Subcutaneous abdominal adipose tissue (tissue), 5 donors: ENCODE measurements at regions not wholly inside any gene's neighbourhood (a gene's known extent, or its start where the extent isn't known, plus 50 kb on each side); places are given as distances from the start of the nearest gene placed in this dataset.

Experiments
- H3K27ac ChIP-seq: one replicate; pipeline ENCODE4 v1.7.0; 2013; ENCODE audit warnings: low read depth, mild to moderate bottlenecking, inconsistent platforms, low read length, moderate library complexity
- H3K27me3 ChIP-seq, 5 donors: one replicate each; pipeline ENCODE4 v1.7.0; 2013; ENCODE audit warnings: low read length in 5 of 5, inconsistent platforms in 1 of 5; ENCODE audit not compliant: control insufficient read depth in 5 of 5, insufficient read depth in 4 of 5
- H3K36me3 ChIP-seq, 5 donors: one replicate each; pipeline ENCODE4 v1.7.0; 2013; ENCODE audit warnings: low read length in 5 of 5; ENCODE audit not compliant: control insufficient read depth in 5 of 5, insufficient read depth in 5 of 5
- H3K4me1 ChIP-seq, 5 donors: one replicate each; pipeline ENCODE4 v1.7.0; 2013; ENCODE audit warnings: low read length in 5 of 5, mild to moderate bottlenecking in 3 of 5, moderate library complexity in 1 of 5; ENCODE audit not compliant: control insufficient read depth in 5 of 5, insufficient read depth in 5 of 5
- H3K4me3 ChIP-seq, 5 donors: one replicate each; pipeline ENCODE4 v1.7.0; 2013; ENCODE audit warnings: low read length in 5 of 5, low read depth in 1 of 5
- H3K9ac ChIP-seq, 5 donors: one replicate each; pipeline ENCODE4 v1.7.0; 2013; ENCODE audit warnings: low read length in 5 of 5, mild to moderate bottlenecking in 4 of 5, moderate library complexity in 3 of 5
- H3K9me3 ChIP-seq, 5 donors: one replicate each; pipeline ENCODE4 v1.7.0; 2013; ENCODE audit warnings: low read length in 5 of 5; ENCODE audit not compliant: control insufficient read depth in 5 of 5
- donor health status: healthy.
- donor health status: healthy.
- donor health status: healthy.
- donor health status: healthy.
- donor health status: healthy.

DNA sequence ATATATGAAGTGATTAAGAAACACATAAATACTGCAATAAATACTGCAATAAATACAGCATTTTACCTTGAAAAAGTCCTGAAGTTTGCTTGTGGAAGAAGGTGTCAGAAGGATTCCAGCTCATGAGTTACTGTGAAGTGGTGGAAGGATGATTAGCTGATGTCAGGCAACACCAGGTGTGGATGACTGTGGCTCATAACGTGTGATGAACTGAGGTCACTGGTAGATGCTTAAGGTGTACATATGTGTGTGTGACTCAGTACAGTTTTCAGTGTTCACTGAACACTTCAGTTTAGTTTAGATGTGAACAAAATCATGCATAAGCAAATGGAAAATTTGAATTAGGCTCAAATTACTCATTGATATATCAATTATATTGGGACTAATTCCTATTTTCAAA, 1045.0 kb downstream of the NTRK3 start:
- no peak overlapping the region for H3K4me3 ChIP-seq
- H3K36me3 ChIP-seq = no peaks in the 10 kb centered on the region
- no peak overlapping the region for H3K9ac ChIP-seq
- no peaks in the 10 kb centered on the region for H3K27me3 ChIP-seq
- no peak overlapping the region for H3K27ac ChIP-seq
- H3K9me3 ChIP-seq = no peaks in the 10 kb centered on the region
- H3K4me1 ChIP-seq = no peaks in the 10 kb centered on the region

DNA sequence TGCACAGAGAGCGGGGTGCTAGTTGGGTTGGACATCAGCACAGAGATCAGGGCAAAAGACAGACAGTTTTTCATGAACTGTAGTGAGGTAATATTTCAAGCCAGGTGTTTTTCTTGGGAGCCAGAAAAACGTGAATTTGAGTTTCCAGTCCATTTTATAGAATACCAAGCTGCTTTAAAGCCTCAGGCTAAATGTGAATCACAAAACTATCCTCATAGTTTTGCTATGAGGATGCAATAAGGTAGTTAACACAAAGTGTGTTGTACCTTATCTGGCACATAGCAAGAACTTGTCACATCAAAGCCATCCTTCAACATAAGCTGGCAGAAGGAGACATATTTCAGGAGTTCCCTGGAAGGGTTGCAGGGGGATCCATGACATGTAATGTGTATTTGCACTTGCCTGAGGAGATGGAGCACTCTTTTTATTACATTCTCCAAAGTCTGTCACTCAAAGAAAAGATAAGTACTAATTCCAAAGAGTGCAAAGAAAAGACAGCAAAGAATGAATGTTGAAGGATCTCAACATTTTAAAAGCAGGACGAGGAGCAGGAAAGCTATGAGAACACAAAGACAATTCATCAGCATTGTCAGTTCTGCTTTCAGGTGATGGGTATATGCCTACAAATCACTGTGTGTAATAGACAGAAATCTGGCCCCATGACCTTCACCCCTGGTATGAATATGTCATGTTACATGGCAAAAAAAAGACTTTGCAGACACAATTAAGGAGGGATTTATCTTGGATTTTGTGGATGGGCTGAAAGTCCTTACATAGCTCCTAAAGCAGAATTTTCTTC, 1046.4 kb downstream of the NTRK3 start:
- Histone ChIP-seq H3K9me3 (no peaks in the 10 kb centered on the region), H3K9ac (no peak overlapping the region), H3K4me3 (no peak overlapping the region), H3K27ac (no peak overlapping the region), H3K36me3 (no peaks in the 10 kb centered on the region), H3K4me1 (no peaks in the 10 kb centered on the region), H3K27me3 (no peaks in the 10 kb centered on the region)

DNA sequence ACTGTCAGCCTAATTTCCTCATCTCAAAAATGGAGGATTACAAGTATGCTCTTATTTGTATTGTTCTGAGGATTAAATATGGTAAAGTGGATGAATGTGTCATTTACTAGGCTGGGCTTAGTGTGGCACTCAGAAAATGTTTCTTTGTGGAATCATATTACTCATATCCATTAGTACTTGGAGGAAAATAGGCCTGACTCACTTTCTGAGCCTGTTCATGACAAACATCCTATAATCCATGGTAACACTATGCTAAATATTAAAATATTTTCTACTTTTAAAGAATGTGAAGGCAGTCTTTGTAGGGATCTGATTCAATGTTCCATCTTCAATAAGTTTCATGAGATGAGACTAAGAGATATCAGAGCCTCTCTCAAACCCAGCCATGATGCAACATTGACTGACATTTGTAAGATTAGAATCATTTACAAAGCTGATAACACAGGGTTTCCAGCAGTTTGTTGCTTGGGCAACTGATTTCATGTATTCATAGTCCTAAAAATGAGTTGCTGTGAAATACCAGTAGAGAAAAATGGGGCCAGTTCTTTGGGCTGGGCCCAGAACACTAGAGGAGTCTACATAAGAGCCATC, 1048.5 kb downstream of the NTRK3 start:
- Histone ChIP-seq H3K4me1 (no peaks in the 10 kb centered on the region), H3K9ac (no peak overlapping the region), H3K27me3 (peaks cover 0 to 2% (median 0%) of the 10 kb centered on the region in 5 donors), H3K9me3 (no peaks in the 10 kb centered on the region), H3K27ac (no peak overlapping the region), H3K36me3 (no peaks in the 10 kb centered on the region), H3K4me3 (no peak overlapping the region)

DNA sequence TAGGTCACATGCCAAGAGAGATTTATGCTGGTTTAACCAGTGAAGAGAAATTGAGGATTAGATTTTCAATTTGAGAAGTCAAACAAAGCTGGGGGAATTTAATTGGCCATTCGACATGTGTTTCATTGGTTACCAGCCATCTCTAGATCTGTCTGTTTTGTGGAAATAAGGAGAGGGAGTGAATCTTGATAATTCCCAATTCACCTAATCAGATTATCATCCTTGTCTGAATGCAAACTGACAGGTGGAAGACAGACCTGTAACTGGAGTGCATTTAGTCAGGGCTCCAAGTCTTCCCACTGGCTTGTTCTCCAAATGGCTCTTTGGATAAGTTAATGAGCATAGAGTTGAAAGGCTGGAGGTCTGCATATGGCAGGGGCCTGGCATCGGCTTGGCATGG, 1049.3 kb downstream of the NTRK3 start:
- Histone ChIP-seq H3K9me3 (no peaks in the 10 kb centered on the region), H3K9ac (no peak overlapping the region), H3K4me1 (no peaks in the 10 kb centered on the region), H3K27me3 (peaks cover 0 to 2% (median 0%) of the 10 kb centered on the region in 5 donors), H3K4me3 (no peak overlapping the region), H3K27ac (no peak overlapping the region), H3K36me3 (no peaks in the 10 kb centered on the region)

DNA sequence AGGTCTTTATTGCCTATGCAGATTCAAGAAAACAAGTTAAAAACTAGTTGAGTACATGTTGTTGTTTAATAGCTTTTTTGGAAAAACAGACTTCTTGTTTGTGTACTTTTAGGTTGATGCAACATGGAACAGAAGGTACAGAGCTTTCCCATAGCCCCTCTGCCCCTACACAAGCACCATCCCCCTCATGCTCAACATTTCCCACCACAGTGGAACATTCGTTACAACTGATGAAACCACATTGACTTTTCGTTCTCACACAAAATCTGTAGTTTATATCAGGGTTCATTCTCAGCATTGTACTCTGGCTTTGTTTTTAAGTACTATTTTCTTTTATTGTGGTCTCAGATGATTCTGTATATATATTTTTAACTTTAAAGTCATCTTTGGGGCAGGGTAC, 1054.6 kb downstream of the NTRK3 start:
- Histone ChIP-seq H3K27me3 (peaks cover 0 to 2% (median 0%) of the 10 kb centered on the region in 5 donors), H3K4me1 (no peaks in the 10 kb centered on the region), H3K36me3 (no peaks in the 10 kb centered on the region), H3K4me3 (no peak overlapping the region), H3K9me3 (no peaks in the 10 kb centered on the region), H3K27ac (no peak overlapping the region), H3K9ac (no peak overlapping the region)

DNA sequence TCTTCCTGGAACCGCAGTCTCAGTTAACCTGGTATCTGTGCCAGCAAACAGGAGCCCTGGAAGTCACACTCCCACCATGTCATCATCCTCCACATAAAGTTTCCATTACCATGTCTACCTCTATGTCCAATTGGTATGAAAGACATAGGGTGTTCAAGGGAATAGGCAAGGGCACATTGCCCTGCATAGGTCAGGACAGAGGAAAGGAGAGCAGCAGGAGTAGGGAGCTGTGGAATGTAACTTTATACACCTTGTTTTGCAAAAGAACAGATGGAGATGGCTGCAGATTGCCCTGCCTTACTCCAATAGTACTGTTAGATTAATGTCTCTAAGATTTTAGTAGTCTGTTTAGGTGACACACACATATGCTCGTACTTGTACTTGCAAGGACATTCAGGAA, 1056.4 kb downstream of the NTRK3 start:
- Histone ChIP-seq H3K9me3 (peaks cover 0 to under 1% (median 0%) of the 10 kb centered on the region in 5 donors), H3K9ac (no peak overlapping the region), H3K4me1 (no peaks in the 10 kb centered on the region), H3K27me3 (peaks cover 0 to 2% (median 0%) of the 10 kb centered on the region in 5 donors), H3K27ac (no peak overlapping the region), H3K4me3 (no peak overlapping the region), H3K36me3 (no peaks in the 10 kb centered on the region)

DNA sequence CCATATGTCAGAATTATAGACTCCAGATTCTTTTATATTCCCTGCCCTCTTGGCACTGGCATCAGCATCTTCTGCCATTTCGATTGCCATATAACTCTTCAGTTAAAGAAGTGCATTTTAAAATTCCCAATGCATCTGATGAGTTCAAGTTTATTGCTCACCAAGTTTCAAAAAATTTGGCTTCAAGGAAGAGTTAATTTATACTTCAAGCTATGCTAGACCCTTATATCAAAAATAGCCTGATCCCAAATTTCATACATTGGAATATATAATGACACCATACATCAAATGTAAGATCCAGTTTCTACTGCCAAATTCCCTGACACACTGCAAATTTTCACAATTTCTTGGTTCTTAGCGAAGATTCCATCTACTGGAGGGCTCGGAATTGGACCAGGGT, 1058.6 kb downstream of the NTRK3 start:
- Histone ChIP-seq H3K36me3 (no peaks in the 10 kb centered on the region), H3K27me3 (no peaks in the 10 kb centered on the region), H3K27ac (no peak overlapping the region), H3K9ac (no peak overlapping the region), H3K4me1 (no peaks in the 10 kb centered on the region), H3K4me3 (no peak overlapping the region), H3K9me3 (peaks cover 0 to 4% (median 0%) of the 10 kb centered on the region in 5 donors)

DNA sequence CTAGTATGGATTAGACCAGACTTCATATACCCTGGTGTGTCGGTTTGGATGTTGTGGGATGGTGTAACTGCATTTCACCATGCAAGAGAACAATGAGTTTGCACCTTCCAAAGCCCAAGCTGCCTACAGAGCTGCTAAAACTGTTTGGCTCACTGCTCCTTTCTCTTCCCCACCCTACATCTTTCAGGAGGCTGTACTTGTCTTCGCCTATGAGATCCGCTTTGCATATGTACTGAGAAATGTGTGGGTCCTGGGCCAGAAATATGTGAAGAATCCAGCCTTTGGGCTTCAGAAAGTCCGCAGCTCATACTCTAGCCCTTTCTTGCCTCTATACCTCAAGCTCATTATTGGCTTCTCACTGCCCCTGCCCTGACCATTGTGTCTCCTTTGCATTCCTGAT, 1060.0 kb downstream of the NTRK3 start:
- no peaks in the 10 kb centered on the region for H3K4me1 ChIP-seq
- no peaks in the 10 kb centered on the region for H3K27me3 ChIP-seq
- H3K4me3 ChIP-seq = no peak overlapping the region
- no peaks in the 10 kb centered on the region for H3K36me3 ChIP-seq
- peaks cover 0 to 7% (median 0%) of the 10 kb centered on the region in 5 donors for H3K9me3 ChIP-seq
- no peak overlapping the region for H3K27ac ChIP-seq
- no peak overlapping the region for H3K9ac ChIP-seq

DNA sequence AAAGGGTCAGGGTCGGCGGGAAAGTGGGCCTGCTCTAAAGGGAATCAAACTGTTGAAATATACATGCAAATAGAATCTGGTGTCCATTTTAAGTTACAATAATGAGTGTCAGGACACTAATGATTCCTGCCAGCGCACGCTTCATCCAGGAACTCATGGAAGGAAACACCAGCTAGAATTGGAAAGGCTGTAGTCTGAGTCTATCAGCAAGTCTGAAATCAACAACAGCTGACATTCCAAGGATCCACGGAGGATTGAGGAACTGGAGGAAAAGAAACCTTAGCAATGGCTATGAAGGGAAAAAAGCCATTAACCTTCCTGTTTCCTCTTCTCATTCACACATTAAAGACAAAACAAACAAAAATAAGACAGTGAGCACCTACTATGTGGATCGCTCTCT, 1063.1 kb downstream of the NTRK3 start:
- Histone ChIP-seq H3K9ac (no peak overlapping the region), H3K27ac (no peak overlapping the region)

DNA sequence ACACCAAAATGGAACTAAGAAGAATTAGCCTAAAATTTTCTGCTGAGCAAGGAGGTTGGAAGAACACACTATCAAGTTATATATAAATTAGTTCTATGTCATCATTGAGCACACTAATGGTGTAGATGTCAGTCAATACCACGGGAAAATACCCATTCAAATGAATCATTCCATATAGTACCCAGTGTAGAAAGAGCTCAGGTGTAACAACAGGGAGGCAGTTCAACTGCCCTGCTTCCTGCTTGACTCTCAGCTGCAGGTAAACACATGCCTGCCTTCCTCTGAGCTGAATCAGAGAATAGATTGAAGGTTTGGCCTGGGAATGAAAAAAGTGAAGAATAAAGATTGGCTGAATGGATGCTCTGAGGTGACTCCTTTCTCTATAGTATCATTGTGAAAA, 1088.0 kb downstream of the AGBL1 start:
- H3K27ac ChIP-seq = no peak overlapping the region
- H3K4me1 ChIP-seq = no peaks in the 10 kb centered on the region
- no peaks in the 10 kb centered on the region for H3K27me3 ChIP-seq
- H3K4me3 ChIP-seq = no peak overlapping the region
- no peaks in the 10 kb centered on the region for H3K9me3 ChIP-seq
- no peaks in the 10 kb centered on the region for H3K36me3 ChIP-seq
- H3K9ac ChIP-seq = no peak overlapping the region

More for the DNA sequence above, 1063.1 kb downstream of the NTRK3 start:
- H3K4me3 ChIP-seq = no peak overlapping the region
- H3K4me1 ChIP-seq = no peaks in the 10 kb centered on the region
- no peaks in the 10 kb centered on the region for H3K27me3 ChIP-seq
- H3K9me3 ChIP-seq = peaks cover 0 to 7% (median 0%) of the 10 kb centered on the region in 5 donors
- no peaks in the 10 kb centered on the region for H3K36me3 ChIP-seq
